ENCODE measurements at regions not wholly inside any gene's neighbourhood (a gene's known extent, or its start where the extent isn't known, plus 50 kb on each side); places are given as distances from the start of the nearest gene placed in this dataset.

GRCh38 chr2:180231015-180231414 is 223.9 kb upstream of the CWC22 start:
- ChIA-PET POLR2A (no interaction called here), CTCF (interaction anchor here (0.8 to 1.2 kb wide), 2 partner anchors 12 to 14 kb away, joined by 3 read pairs; no protein-coding TSS in a partner anchor)
- TF ChIP-seq NFIC (IDR thresholded peaks at IDR 0.05; ENCODE audit: borderline replicate concordance) (no peak), FOSL2 (IDR thresholded peaks at IDR 0.05; ENCODE audit: borderline replicate concordance, low read depth) (no peak), JUND (IDR thresholded peaks at IDR 0.05) (no peak), USF1 (IDR thresholded peaks at IDR 0.05; ENCODE audit: borderline replicate concordance, low read depth) (no peak), TAF1 (IDR thresholded peaks at IDR 0.05; ENCODE audit: borderline replicate concordance, low read depth, low read length) (no peak), PBX3 (IDR thresholded peaks at IDR 0.05) (no peak), CTCF (IDR thresholded peaks at IDR 0.05) (no peak), EP300 (IDR thresholded peaks at IDR 0.05; ENCODE audit: borderline replicate concordance in 1 of 2, low read depth in 1 of 2, low read length in 1 of 2) (no peak)
- no peaks in the 10 kb centered on the region for H3K27me3 ChIP-seq (ENCODE audit: insufficient read depth)
- H3K4me1 ChIP-seq (ENCODE audit: control insufficient read depth in 1 of 2, insufficient read depth in 2 of 2, low read depth in 1 of 2, low read length in 1 of 2), result no peaks in the 10 kb centered on the region
- no peaks in the 10 kb centered on the region for H3K9me2 ChIP-seq
- no peak for DNase-seq
- H2AFZ ChIP-seq (ENCODE audit: low read depth), result no peak overlapping the region
- no peaks in the 10 kb centered on the region for H3F3A ChIP-seq (replicated peaks; ENCODE audit: insufficient read depth)
- H3K79me2 ChIP-seq (ENCODE audit: insufficient read depth), result no peaks in the 10 kb centered on the region
- no peak overlapping the region for H3K4me3 ChIP-seq (ENCODE audit: low read depth in 2 of 2, low read length in 1 of 2)
- H3K36me3 ChIP-seq (replicated peaks in 1 of 2; ENCODE audit: control insufficient read depth in 1 of 2, insufficient read depth in 2 of 2, low read length in 1 of 2), result no peaks in the 10 kb centered on the region
- no peak overlapping the region for H3K9ac ChIP-seq
- no peak overlapping the region for H3K4me2 ChIP-seq
- H3K27ac ChIP-seq (ENCODE audit: low read depth in 2 of 2, low read length in 1 of 2), result no peak overlapping the region
- no peaks in the 10 kb centered on the region for H3K9me3 ChIP-seq
- WGBS (ENCODE audit: low lambda C conversion rate), result 43% methylated on average over 1 of the region's 1 CpG
- H4K20me1 ChIP-seq (ENCODE audit: insufficient read depth), result no peaks in the 10 kb centered on the region

GRCh38 chr2:180227461-180227860 is 220.4 kb upstream of the CWC22 start:
- no peaks in the 10 kb centered on the region for H3K4me1 ChIP-seq (ENCODE audit: control insufficient read depth in 1 of 2, insufficient read depth in 2 of 2, low read depth in 1 of 2, low read length in 1 of 2)
- no peaks in the 10 kb centered on the region for H4K20me1 ChIP-seq (ENCODE audit: insufficient read depth)
- H3K27ac ChIP-seq (ENCODE audit: low read depth in 2 of 2, low read length in 1 of 2), result no peak overlapping the region
- H3K4me2 ChIP-seq, result no peak overlapping the region
- no peaks in the 10 kb centered on the region for H3K27me3 ChIP-seq (ENCODE audit: insufficient read depth)
- no peak overlapping the region for H2AFZ ChIP-seq (ENCODE audit: low read depth)
- POLR2A ChIA-PET, result no interaction called here
- no peak for DNase-seq
- H3K9me2 ChIP-seq, result no peaks in the 10 kb centered on the region
- H3K9ac ChIP-seq, result no peak overlapping the region
- CTCF ChIA-PET, result interaction anchor here (0.9 kb wide), 1 partner anchor 51 kb away, joined by 3 read pairs; no protein-coding TSS in a partner anchor
- H3F3A ChIP-seq (replicated peaks; ENCODE audit: insufficient read depth), result no peaks in the 10 kb centered on the region
- no peak overlapping the region for H3K4me3 ChIP-seq (ENCODE audit: low read depth in 2 of 2, low read length in 1 of 2)
- TF ChIP-seq EZH2phosphoT487 (IDR thresholded peaks at IDR 0.05; ENCODE audit: borderline replicate concordance, low read depth) (no peak), IRF3 (IDR thresholded peaks at IDR 0.05; ENCODE audit: low read depth, low read length) (no peak), EP300 (IDR thresholded peaks at IDR 0.05; ENCODE audit: borderline replicate concordance in 1 of 2, low read depth in 1 of 2, low read length in 1 of 2) (no peak), FOXJ3 (CRISPR knock-in tag; IDR thresholded peaks at IDR 0.05) (no peak), MXI1 (IDR thresholded peaks at IDR 0.05; ENCODE audit: low read depth, low read length) (no peak), NRF1 (IDR thresholded peaks at IDR 0.05; ENCODE audit: low read depth, low read length) (no peak), MEF2A (IDR thresholded peaks at IDR 0.05; ENCODE audit: borderline replicate concordance, low read depth) (no peak), TEAD4 (IDR thresholded peaks at IDR 0.05; ENCODE audit: borderline replicate concordance, insufficient read depth) (no peak), ELF1 (IDR thresholded peaks at IDR 0.05) (no peak), RCOR1 (IDR thresholded peaks at IDR 0.05; ENCODE audit: low read length) (no peak), RFX5 (IDR thresholded peaks at IDR 0.05; ENCODE audit: low read length) (no peak)
- H3K9me3 ChIP-seq, result no peaks in the 10 kb centered on the region
- 17% methylated on average over 2 of the region's 2 CpGs for WGBS (ENCODE audit: low lambda C conversion rate)
- H3K36me3 ChIP-seq (replicated peaks in 1 of 2; ENCODE audit: control insufficient read depth in 1 of 2, insufficient read depth in 2 of 2, low read length in 1 of 2), result no peaks in the 10 kb centered on the region
- no peaks in the 10 kb centered on the region for H3K79me2 ChIP-seq (ENCODE audit: insufficient read depth)

All from SK-N-SH (cell line).